HG03469 (cell line): ENCODE measurements at regions not wholly inside any gene's neighbourhood (a gene's known extent, or its start where the extent isn't known, plus 50 kb on each side); places are given as distances from the start of the nearest gene placed in this dataset.

Experiments
- ATAC-seq: cut with Tn5 transposase; IDR thresholded peaks from one replicate; pipeline ENCODE4 v1.9.1; 2021; ENCODE audit warnings: mild to moderate bottlenecking, moderate library complexity, moderate number of reproducible peaks; ENCODE audit not compliant: unreplicated experiment

DNA sequence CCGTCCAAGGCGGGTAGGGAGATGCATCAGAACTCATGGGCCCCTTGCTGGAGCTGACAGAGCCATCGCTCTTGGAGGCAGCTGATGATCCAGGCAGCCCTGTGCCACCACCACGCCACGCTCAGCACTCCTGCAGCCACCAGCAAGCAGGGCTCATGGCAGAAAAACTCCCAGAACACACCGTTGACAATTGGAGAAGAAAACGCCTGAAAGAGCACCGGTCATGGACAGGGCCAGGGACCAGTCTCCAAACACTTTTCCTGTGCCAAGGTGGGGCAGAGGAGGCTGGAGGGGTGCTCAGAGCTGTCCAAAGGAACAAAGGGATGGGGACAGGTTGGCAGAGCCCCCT is 132.2 kb downstream of the FOXL1 start:
- ATAC-seq = no peak

DNA sequence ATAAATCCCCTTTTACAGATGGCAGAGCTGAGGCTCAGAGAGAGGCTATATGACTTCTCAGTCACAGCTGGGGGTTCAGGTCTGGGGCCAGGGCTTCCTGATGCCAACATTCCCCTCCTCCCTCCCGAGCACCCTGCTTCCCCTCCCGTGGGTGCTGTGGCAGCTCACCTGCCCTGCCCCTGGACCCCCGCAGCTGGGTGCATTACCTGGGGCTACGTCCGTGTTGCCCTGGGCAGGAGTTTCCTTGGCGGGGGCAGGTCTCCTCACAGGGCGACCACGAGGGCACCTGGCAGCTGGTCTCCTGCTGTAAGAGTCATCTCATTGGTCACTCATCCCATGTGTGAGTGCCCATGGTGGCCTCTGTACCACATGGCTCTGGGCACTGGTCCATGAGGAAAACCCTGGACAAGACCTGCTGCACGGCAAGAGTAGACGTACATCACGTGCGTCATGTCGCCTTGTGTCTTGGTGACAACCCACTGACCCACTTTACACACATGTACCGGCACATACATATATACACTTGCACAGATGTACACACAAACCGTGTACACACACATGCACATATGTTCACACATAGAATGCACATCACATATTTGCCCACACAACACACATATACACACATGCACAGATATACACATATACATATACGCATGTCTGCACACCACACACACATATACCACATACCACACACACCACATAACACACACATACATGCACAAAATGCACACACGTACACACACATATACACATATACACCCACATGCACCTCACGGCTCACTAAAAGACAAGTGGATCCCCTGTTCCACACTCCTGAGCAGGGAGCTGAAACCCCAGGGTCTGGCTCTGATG is 134.0 kb downstream of the FOXL1 start:
- no peak for ATAC-seq

DNA sequence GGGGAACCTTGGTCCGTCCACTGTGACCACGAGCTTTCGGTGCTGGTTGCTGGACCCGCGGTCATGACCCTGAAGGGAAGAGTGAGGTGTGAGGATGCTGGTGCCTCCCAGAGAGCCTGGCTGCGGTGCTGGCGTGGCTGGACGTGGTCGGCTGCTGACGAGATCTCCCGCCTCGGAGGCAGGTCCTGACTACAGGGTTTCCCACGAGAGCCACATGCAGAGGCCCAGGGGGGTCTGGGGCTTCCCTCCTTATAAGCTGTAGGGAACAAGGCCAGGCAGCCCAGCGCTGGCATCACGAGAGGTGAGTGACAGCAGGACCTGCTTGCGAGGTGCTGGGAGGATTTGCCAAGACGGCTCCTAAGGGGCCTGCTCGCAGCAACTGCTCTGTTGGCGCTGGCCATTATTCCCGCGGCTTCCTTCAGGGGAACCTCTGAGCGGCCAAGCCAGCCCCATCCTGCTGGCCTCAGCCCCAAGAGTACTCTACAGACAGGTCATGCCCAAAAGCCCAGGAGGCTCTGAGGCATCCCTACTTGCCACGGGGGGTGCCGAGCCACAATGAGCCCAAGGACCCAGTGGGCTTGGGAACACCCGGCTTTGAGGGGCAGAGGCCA is 134.8 kb downstream of the FOXL1 start:
- no peak for ATAC-seq

DNA sequence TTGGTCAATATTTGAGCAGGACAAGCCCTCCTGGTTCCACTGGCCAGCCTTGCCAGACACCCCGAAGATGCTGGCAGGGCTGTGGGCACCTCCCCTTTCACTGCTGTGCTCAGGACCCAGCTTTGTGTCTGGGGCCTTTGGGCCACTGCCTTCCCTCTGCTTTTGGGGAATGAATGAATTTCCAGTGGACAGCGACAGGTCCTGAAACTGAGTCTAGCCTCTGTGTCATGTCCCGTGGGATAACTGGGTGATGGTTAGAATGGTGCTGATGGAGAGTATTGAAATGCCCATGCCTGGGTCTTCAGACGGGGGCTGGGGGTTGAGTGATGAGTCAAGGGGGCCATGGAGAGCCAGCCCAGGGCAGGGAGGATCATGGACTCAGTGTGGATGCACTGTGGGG is 135.8 kb downstream of the FOXL1 start:
- no peak for ATAC-seq

DNA sequence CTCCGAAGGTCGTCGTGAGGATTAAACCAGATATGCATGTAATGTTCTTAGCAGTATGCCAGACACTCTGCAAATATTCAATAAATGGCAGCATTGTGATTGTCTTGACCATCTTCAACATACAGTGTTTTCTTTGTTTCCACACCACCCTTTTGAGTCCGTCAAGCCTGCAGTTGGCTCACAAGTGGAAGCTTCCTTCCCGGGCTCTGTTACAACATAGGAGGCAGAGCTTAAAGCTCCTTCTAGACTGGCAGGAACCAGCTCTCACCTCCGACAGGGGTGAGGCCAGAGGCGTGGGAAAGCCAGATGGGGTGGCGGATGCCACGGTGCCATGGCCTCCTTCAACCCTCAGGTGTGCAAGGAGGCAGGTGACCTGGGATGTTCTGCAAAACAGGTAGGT is 138.3 kb downstream of the FOXL1 start:
- ATAC-seq = no peak

DNA sequence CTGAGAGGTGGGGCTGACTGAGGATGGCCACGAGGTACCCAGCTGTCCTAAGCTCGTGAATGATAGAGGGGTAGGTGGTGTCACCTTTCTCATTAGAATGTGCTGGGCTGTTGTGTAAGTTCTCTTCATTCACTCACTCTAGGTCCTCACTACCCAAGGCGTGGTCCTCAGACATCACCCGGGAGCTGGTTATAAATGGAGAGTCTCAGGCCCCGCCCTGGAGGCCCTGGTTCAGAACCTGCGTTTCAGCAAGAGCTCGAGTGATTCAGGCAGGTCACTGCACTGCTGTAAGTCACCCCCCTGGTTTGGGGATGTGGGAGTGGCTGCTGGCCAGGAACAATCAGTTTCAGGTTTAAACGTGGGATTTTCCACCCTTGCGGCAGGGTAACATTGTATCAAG is 139.8 kb downstream of the FOXL1 start:
- ATAC-seq = no peak

DNA sequence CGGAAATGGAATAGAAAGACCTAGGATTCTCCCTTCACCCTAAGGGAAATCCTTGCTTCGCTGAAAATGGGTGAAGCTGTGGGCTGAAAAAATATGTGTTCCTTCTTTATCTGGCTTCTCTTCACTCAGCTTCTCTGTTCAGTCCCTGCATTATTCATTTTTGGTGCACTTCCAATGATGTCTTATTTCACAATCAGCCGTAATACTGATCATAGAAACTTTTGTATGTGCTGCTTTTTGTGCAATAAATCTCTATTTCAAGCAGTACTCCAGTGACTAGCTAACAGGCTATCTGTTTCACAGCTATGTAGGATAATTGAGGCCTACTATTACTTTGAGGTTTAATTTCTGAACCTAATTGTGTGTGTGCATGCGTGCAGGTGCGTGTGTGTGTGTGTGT is 144.6 kb downstream of the FOXL1 start:
- no peak for ATAC-seq

DNA sequence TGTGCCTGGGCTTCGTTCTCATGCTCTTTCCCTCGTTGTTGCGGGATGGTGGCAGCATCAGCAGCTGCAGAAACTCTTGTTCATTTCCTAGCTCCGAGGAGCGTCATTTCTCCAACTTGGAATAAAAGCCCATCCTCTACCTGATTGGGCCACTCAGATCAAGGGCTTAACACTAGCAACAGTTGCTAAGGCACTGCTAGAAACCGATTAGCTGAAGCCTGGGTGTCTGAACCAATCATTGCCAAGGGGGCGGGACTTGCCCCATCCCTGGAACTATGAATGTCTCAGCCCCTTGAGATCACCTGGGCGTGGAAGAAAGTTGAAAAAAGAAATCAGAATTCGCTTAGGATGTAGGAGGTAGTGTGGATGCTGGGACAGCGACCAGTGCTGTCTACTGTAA is 145.3 kb downstream of the FOXL1 start:
- ATAC-seq = no peak

DNA sequence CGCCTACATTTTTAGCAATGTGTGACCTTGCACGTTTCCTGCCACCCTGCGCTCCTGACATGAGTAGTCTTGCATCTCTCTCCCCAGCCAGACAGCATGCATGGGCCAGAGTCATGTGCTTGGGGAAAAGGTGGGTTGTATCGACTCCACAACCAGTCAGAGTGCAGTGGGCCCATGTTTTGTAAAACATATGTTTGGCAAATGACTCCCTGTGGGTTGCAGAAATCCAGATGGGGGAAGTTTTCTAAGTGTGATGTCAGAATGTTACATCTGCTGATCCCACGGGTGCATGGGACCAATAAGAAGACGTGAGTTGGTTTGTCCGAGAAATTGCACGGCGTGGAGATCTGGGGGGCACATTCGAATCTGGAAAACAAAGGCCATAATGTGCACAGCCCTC is 147.1 kb downstream of the FOXL1 start:
- no peak for ATAC-seq

DNA sequence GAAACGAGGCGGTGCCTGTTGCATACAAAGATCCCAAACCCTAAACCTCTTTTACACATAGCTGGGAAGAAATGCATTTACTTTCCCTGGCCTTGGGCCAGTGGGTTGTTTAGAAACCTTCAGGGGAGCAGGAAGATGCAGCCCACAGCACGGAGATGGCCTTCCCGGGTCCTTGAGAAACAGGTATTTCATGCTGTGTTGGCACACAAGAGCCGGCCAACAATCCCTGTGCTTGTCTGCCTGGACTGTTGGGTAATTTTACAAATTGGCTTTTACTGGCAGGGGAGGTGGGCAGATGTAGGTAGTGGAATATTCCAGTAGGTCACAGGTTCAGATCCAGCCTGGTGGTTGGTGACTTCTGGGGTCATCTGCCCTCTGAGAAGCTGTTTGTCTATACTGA is 148.0 kb downstream of the FOXL1 start:
- ATAC-seq = no peak

DNA sequence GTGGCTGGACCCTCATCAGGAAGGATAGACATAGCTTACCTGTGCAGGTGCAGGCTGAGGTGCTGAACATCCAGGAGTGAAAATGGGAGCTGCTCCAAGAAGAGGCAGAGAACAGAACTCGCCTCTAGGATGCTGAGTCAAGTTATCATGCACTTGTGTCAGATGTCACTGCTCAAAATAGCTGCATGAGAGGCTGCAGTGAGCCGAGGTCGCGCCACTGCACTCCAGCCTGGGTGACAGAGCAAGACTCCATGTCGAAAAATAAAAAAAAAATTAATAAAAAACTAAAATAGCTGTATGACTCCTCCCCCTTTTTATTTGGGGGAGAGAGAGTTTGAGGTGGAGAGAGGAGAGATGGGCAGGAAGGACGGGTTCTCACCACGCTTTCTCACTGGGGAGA is 148.8 kb downstream of the FOXL1 start:
- no peak for ATAC-seq

DNA sequence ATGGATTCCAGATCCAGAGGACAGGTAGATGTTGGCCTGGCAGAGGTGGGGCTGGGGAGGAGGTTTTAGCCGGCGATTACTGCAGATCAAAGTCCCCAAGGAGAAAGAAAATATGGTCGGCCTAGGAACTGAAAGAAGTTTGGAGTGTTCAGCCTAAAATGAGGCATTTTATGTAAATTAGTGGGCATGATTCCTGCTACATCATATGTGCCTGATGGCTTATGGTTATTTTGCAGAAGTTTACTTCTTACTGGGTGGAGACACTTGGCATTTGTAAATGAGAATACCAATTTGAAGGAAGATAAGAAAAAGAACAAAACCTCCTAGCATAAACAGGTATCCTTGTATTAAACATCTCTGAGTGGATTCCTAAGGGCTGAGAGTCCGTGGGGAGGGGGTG is 149.3 kb downstream of the FOXL1 start:
- no peak for ATAC-seq

DNA sequence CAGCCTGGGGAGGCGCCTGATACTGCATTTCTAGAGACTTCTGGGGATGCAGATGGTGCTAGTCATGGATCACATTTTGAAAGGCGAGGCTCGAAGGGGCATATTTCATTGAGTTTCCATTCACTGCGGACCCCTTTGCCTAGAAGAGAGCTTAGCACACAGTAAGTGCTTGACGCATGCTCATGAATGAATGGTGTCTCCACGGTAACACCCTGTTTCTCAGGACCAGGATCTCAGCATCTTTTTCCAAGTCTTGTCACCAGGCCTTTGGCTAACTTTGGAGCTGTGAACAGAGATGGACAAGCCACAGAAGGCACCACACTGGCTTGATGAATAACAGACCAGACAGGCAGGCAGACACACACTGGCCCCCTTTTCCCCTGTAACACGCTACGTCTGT is 151.3 kb downstream of the FOXL1 start:
- no peak for ATAC-seq

DNA sequence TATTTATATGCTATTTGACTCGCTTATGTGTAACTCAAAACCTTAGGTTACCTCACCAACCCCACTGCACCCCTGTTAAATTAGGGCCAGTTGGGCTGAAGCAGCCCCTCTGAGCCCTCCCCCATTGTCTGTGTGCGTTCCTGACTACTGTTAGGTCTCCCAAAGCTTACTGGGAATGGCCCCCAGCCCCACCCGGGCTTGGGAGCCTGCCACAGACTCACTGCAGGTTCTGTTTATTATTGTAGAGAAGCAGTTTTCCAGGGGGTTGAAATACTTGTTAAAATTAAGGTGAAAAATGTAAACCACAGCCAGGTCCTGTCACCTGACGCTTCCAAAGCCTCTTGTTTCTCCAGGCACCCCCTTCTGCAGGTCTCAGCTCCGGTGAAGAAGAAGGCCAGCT is 151.7 kb downstream of the FOXL1 start:
- ATAC-seq = no peak

DNA sequence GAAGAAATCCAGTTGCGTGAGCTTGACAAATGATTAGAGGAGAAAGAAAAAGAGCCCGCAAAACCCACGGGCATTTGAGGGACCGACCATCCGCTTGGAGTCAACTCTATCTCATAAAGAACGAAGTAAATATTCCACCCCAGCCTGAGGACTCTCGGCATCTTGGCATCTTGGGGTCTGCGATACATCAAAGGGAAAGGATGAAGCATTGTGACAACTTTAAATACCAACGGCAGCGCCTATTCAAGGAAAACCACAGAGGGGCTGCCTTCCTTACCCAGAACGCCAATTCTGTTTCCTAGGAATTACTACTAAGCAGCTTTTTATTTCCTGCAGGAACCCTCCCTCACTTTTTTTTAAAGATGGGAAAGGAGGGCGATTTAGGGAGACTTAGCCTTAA is 152.2 kb downstream of the FOXL1 start:
- ATAC-seq = no peak

DNA sequence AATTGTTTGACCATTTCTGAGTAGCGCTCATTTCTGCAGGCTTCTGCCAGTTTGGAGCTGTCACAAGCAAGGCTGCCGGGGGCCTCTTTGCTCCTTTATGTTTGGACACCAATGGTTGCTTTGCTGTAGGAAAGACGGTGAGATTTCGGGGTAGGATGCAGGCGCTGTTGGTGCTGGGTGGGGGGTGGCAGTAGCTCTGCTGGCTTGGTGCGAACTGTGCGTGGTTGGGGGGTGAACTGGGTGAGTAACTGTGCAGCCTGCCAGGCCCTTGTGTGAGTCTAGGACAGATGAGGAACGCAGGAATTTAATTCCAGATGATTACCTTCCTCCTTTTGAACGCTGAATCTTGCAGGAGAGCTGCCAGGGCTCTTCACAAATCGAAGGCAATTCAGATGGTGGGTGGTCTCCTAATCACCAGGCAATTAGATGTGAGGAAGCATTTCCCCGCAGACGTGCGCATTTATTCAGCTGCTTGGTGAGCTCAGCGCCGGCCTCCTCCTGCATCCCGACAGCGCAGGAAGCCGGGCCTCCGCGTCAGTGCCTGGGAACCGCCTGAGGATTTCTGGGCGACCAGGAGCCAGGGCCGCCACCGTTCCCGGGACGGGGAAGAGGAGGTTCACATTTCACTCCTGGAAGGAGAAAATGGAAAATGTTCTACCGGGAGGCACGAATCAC is 154.4 kb downstream of the FOXL1 start:
- ATAC-seq = no peak

DNA sequence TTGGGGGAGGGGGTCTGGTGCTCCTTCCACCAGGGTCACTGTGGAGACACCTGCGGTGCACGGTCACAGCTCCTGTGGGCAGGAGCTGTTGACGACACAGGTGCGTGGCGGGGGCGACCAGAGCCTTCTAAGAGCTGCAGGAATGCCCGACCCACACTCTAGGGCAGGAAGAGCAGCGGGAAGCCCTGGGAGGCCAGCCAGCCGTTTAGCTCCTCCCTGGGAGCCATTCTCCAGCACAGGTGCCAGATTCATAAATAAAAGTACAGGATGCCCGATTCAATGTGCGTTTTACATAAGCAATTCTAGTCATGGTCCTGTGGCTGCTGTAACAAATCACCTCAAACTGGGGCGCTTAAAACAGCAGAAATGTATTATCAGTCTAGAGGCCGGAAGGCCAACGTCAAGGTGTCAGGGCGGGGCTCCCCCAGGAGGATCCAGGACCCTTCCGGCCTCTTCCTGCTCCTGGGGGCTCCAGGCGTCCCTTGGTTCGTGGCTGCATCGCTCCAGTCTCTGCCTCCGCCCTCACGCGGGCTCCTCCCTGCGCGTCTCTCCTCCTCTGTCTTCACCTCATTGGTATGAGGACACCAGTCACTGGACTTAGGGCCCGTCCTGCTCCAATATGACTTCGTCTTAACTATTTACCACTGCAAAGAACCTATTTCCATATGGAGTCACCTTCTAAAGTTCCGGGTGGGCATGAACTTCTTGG is 155.4 kb downstream of the FOXL1 start:
- ATAC-seq = no peak

DNA sequence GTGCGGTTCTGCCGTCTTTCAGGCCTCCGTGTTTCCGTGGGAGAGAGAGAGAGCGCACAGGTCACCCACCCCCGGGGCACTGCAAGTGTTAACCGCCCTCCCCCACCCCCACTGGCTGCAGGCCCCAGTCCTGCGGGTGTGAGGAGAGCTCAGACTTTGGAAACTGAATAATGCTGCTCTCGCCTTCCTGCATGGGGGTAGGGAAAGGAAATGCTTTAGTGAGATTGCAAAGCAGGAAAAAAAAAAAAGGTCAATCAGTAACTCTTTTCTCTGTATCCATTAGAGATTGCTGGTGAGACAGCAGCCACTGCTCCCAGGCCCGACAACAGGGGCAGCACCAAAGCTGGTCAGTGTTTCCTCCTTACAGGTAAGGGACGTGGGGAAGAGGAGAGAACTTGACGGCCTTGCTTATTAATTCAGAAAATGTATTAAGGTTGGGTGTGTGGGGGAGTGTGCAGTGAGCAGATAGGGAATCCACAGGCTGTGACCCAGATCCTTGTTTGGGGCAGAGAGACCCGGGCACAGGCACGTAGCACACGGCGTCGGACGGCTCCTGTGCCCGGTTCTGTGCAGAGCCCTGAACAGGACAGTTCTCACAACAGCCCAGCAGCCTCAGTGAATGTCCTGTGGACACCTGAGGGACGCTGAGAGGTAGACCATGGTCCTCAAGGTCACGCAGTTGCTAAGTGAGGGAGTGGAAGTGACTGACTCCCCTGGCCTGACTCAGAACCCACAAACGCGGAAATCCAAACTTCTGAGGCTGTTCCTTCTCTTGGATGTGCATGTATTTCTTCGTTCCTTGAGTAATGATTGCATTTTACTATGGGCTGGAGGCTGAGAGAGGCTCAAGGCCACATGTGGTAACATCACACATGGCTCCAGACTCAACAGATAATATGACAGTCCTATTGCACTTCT is 156.5 kb downstream of the FOXL1 start:
- ATAC-seq = no peak

DNA sequence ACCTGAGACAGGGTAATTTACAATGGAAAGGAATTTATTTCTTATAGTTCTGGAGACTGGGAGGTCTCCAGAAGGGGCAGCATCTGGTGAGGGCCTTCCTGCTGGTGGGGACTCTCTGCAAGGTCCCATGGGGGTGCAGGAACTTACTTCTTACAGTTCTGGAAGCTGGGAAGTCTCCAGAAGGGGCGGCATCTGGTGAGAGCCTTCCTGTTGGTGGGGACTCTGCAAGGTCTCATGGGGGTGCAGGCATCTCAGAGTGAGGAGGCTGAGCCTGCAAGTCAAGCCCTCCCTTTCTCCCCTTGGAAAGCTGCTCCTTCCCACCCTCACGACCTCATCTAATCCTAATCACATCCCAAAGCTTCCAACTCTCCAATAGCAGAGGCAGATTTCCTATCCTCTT is 157.4 kb downstream of the FOXL1 start:
- no peak for ATAC-seq

DNA sequence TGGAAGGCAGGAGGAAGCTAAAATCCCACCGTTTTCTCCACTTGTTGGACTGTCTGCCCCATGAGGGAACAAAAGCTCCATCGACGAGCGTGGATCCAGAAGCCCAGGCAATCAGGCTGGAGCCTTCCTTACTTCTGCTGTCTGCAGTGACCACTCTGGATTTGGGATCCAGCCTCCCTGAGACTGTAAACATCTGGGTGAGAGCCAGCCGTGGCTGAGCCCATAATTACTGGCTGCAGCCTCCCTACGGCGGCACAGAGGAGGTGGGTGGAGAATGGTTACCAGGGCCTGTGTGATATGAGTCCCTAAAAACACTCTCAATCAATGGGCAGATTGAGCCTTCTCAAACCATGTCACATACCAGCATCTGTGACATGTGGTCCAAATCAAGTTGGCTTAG is 158.2 kb downstream of the FOXL1 start:
- ATAC-seq = no peak

DNA sequence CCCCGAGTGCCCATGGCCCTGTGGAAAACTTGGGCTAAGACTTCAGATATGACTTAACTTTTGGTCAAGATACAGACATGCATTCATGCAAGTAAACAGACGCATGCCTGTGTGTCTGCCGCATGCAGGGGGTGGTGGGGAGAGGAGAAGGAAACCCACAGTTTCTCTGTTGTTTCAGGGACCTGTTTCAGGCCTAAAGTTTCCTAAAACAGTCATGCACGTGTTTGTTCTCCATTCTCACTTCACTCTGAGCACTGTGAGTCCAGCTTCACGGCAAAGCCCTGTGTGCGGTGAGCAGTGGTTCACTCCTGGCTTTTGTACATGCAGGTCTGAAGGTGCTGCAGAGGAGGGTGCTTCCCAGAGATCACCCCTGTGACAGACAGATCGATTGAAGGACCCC is 158.7 kb downstream of the FOXL1 start:
- ATAC-seq = no peak
